ENCODE measurements at regions not wholly inside any gene's neighbourhood (a gene's known extent, or its start where the extent isn't known, plus 50 kb on each side); places are given as distances from the start of the nearest gene placed in this dataset.

- no peaks in the 10 kb centered on the region for H3K9me3 ChIP-seq (ENCODE audit: low read length)
- no peaks in the 10 kb centered on the region for H3K4me1 ChIP-seq (ENCODE audit: insufficient read depth, low read length, poor library complexity, severe bottlenecking)
- no peak overlapping the region for H3K4me3 ChIP-seq (ENCODE audit: low read depth, low read length, poor library complexity, severe bottlenecking)
- H3K79me2 ChIP-seq (ENCODE audit: insufficient read depth, low read depth, low read length) = no peaks in the 10 kb centered on the region
- DNase-seq (ENCODE audit: low spot score) = no peak
- H2AFZ ChIP-seq (ENCODE audit: low read length) = no peak overlapping the region
- TF ChIP-seq EZH2phosphoT487 (IDR thresholded peaks at IDR 0.05; ENCODE audit: borderline replicate concordance, low read depth, low read length) (no peak), CTCF (conservative IDR thresholded peaks at IDR 0.05; ENCODE audit: low read length) (no peak)
- no peaks in the 10 kb centered on the region for H3K36me3 ChIP-seq (ENCODE audit: insufficient read depth, low read length)
- BruUV-seq (replicated peaks) = no TSS peak
- intact Hi-C loops (cut with micrococcal nuclease; ENCODE audit: unreplicated experiment) = no loop called here
- ChIA-PET CTCF (ENCODE audit: unreplicated experiment) (no interaction called here), POLR2A (interaction anchor here (0.8 kb wide), 1 partner anchor 21 kb away, joined by 3 read pairs; no protein-coding TSS in a partner anchor)
- H3K4me2 ChIP-seq (ENCODE audit: low read length) = no peak overlapping the region
- no peak overlapping the region for H3K27ac ChIP-seq (ENCODE audit: low read depth, low read length, poor library complexity, severe bottlenecking)
- no peaks in the 10 kb centered on the region for H3K9me2 ChIP-seq (ENCODE audit: insufficient read depth, low read length)
- H4K20me1 ChIP-seq (ENCODE audit: insufficient read depth, low read length) = no peaks in the 10 kb centered on the region
Measured at GRCh38 chr1:238302646-238303045, 411.9 kb upstream of the ZP4 start.

DNA sequence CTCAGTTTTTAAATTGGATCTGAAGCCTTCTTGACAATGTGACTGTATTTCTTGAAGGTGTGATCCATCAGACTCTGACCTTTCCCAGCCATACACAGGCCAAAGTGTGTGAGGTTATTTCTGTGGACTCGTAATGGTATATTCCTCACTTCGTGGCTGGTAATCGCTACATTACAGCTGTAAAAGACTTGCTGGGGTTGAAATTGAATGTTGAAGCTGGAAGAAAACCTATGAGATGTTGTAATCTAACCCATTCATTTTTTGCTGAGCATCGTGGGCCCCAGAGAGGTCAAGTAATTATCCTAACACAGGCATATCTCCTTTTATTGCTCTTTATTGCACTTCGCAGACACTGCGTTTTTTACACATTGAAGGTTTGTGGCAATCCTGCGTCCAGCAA lies 405.6 kb upstream of the ZP4 start:
- Histone ChIP-seq H3K9me3 (ENCODE audit: low read length) (no peaks in the 10 kb centered on the region), H3K4me3 (ENCODE audit: low read depth, low read length, poor library complexity, severe bottlenecking) (no peak overlapping the region), H3K4me2 (ENCODE audit: low read length) (no peak overlapping the region), H3K9me2 (ENCODE audit: insufficient read depth, low read length) (no peaks in the 10 kb centered on the region), H2AFZ (ENCODE audit: low read length) (no peak overlapping the region), H3K36me3 (ENCODE audit: insufficient read depth, low read length) (no peaks in the 10 kb centered on the region), H3K4me1 (ENCODE audit: insufficient read depth, low read length, poor library complexity, severe bottlenecking) (no peaks in the 10 kb centered on the region), H3K79me2 (ENCODE audit: insufficient read depth, low read depth, low read length) (no peaks in the 10 kb centered on the region), H3K27ac (ENCODE audit: low read depth, low read length, poor library complexity, severe bottlenecking) (no peak overlapping the region), H4K20me1 (ENCODE audit: insufficient read depth, low read length) (no peaks in the 10 kb centered on the region)
- ChIA-PET POLR2A (no interaction called here), CTCF (ENCODE audit: unreplicated experiment) (no interaction called here)
- intact Hi-C loops (cut with micrococcal nuclease; ENCODE audit: unreplicated experiment) = no loop called here
- BruUV-seq (replicated peaks) = no TSS peak
- DNase-seq (ENCODE audit: low spot score) = no peak
- no peak for TF ChIP-seq EZH2phosphoT487 (IDR thresholded peaks at IDR 0.05; ENCODE audit: borderline replicate concordance, low read depth, low read length)
- no peak for TF ChIP-seq CTCF (conservative IDR thresholded peaks at IDR 0.05; ENCODE audit: low read length)

DNA sequence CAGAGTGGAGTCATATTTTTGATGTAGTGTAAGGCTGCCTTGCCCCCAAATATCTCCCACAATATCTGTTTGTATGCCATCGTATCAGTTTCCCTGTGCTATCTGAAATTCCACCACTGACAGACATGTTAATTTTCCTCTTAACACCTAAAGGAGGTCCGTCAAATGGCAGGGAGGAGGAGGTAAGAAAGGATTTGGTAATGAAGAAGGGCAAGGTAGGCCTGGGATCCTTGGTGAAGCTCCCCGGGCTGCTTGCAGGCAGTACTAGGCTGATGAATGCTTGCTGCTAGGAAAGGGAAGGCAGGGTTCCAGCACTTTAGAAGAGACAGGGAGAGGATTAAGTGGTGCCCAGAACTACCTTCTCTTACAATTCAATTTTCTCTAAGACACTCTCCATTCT lies 402.4 kb upstream of the ZP4 start:
- CTCF ChIA-PET (ENCODE audit: unreplicated experiment) = no interaction called here
- H3K4me3 ChIP-seq (ENCODE audit: low read depth, low read length, poor library complexity, severe bottlenecking) = no peak overlapping the region
- BruUV-seq (replicated peaks) = no TSS peak

More for the DNA sequence above, 402.4 kb upstream of the ZP4 start:
- no peaks in the 10 kb centered on the region for H3K9me2 ChIP-seq (ENCODE audit: insufficient read depth, low read length)
- H3K4me1 ChIP-seq (ENCODE audit: insufficient read depth, low read length, poor library complexity, severe bottlenecking) = no peaks in the 10 kb centered on the region
- intact Hi-C loops (cut with micrococcal nuclease; ENCODE audit: unreplicated experiment) = no loop called here
- H3K27ac ChIP-seq (ENCODE audit: low read depth, low read length, poor library complexity, severe bottlenecking) = no peak overlapping the region
- H3K79me2 ChIP-seq (ENCODE audit: insufficient read depth, low read depth, low read length) = no peaks in the 10 kb centered on the region
- H2AFZ ChIP-seq (ENCODE audit: low read length) = no peak overlapping the region
- H4K20me1 ChIP-seq (ENCODE audit: insufficient read depth, low read length) = no peaks in the 10 kb centered on the region
- TF ChIP-seq EZH2phosphoT487 (IDR thresholded peaks at IDR 0.05; ENCODE audit: borderline replicate concordance, low read depth, low read length) (no peak), CTCF (conservative IDR thresholded peaks at IDR 0.05; ENCODE audit: low read length) (no peak)
- H3K9me3 ChIP-seq (ENCODE audit: low read length) = no peaks in the 10 kb centered on the region
- no peak for DNase-seq (ENCODE audit: low spot score)
- H3K36me3 ChIP-seq (ENCODE audit: insufficient read depth, low read length) = no peaks in the 10 kb centered on the region
- no peak overlapping the region for H3K4me2 ChIP-seq (ENCODE audit: low read length)
- POLR2A ChIA-PET = no interaction called here

Data from OCI-LY7 (cell line).